ENCODE measurements at regions not wholly inside any gene's neighbourhood (a gene's known extent, or its start where the extent isn't known, plus 50 kb on each side); places are given as distances from the start of the nearest gene placed in this dataset.

DNA sequence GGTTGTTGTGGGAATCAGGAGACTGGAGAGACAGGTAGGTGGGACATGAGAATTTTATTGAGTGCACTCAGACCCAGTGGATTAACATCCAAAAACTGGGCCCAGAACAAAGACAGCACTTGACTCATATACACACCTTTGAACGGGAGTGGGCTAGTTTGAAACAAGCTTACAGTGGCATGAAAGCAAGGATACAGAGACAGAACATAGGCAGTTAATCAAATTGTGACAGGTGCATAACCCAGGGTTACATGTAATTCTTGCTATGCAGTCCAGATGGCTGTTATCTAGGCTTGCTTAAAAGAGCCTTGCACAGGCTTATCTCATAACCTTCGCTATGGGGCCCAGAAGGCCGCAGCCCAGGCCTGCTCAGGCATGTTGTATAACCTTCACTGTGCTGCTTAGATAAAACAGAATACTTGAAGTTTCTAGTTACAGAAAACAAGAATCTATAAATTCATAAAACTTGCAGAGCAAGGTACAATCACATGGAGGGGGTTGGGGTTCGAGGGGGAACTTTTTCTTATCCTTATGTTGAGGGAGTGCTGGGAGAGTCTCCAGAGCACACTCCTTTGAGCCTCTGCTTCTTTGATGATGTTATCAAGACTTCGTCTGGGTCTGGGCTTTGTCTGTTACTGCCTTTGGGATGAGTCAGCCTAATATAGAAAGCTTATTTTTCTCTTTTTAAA, 81.7 kb downstream of the TNFAIP2 start:
- Histone ChIP-seq H4K8ac (ENCODE audit: extremely low read depth, insufficient read depth, low read length) (no peak overlapping the region), H3K4me1 (replicated peaks in 1 of 4; ENCODE audit: control insufficient read depth in 3 of 4, insufficient read depth in 4 of 4, low read length in 3 of 4) (peaks cover 0 to 7% (median 0%) of the 10 kb centered on the region in 4 experiments; a peak in 3 of 7 replicates), H3K79me2 (ENCODE audit: control insufficient read depth in 1 of 2, insufficient read depth in 2 of 2, low read length in 2 of 2) (no peaks in the 10 kb centered on the region), H2BK120ac (replicated peaks; ENCODE audit: low read depth, low read length) (no peak overlapping the region), H3K79me1 (ENCODE audit: low read depth, low read length) (no peaks in the 10 kb centered on the region), H3K4me3 (ENCODE audit: extremely low read depth in 1 of 4, insufficient read depth in 2 of 4, low read depth in 3 of 4, low read length in 4 of 4) (no peak overlapping the region), H4K20me1 (replicated peaks in 1 of 2; ENCODE audit: control insufficient read depth in 1 of 2, insufficient read depth in 2 of 2, low read length in 2 of 2) (no peaks in the 10 kb centered on the region), H3K9ac (replicated peaks in 1 of 4; ENCODE audit: extremely low read depth in 1 of 4, low read depth in 3 of 4, low read length in 3 of 4) (no peak overlapping the region), H4K91ac (replicated peaks; ENCODE audit: insufficient read length, low read length) (no peak overlapping the region), H2BK15ac (ENCODE audit: low read length) (no peak overlapping the region), H3K4ac (replicated peaks; ENCODE audit: insufficient read length, low read depth, low read length) (no peak overlapping the region), H4K5ac (ENCODE audit: insufficient read length, low read depth, low read length) (no peak overlapping the region), H3K27me3 (replicated peaks in 1 of 4; ENCODE audit: control insufficient read depth in 3 of 4, extremely low read depth in 1 of 4, insufficient read depth in 3 of 4, low read length in 3 of 4) (peaks cover 0 to 30% (median 16%) of the 10 kb centered on the region in 4 experiments; a peak in 5 of 7 replicates), H3K9me3 (ENCODE audit: insufficient read depth in 2 of 2, low read depth in 1 of 2, low read length in 1 of 2) (peaks cover 19 to 22% of the 10 kb centered on the region in 2 experiments), H3K27ac (ENCODE audit: low read depth, low read length) (no peak overlapping the region), H2AFZ (ENCODE audit: low read length) (no peak overlapping the region), H2BK12ac (ENCODE audit: low read depth, low read length) (no peak overlapping the region), H2BK5ac (ENCODE audit: low read depth, low read length) (no peak overlapping the region), H3K36me3 (ENCODE audit: control insufficient read depth in 2 of 4, insufficient read depth in 4 of 4, low read length in 3 of 4) (0 out of 8 replicates have a peak, but pooled peaks cover 0 to 2% (median 0%) of the 10 kb centered on the region in 4 experiments), H2BK20ac (ENCODE audit: low read length) (no peak overlapping the region), H2AK5ac (ENCODE audit: low read depth, low read length) (no peak overlapping the region), H3K23ac (ENCODE audit: insufficient read length) (no peak overlapping the region), H3K18ac (ENCODE audit: extremely low read depth, low read length) (no peak overlapping the region), H3K14ac (ENCODE audit: insufficient read length) (no peak overlapping the region), H3K23me2 (ENCODE audit: low read depth, low read length) (peaks cover 7% of the 10 kb centered on the region; the same call in 1 of the 2 replicates), H3K4me2 (ENCODE audit: insufficient read depth in 1 of 2, low read depth in 2 of 2, low read length in 2 of 2) (no peak overlapping the region), H3K56ac (replicated peaks; ENCODE audit: insufficient read length, low read depth, low read length) (no peak overlapping the region)
- TF ChIP-seq EP300 (IDR thresholded peaks at IDR 0.05; ENCODE audit: borderline replicate concordance in 1 of 2, low read depth in 2 of 2, low read length in 2 of 2): peak in 1 of 2 experiments; percentile 77; a peak in 1 of 3 replicates
- 0 out of 2 replicates have a peak, but pooled peaks have one; percentile 42 for TF ChIP-seq KDM1A (IDR thresholded peaks at IDR 0.05; ENCODE audit: borderline replicate concordance, low read length)
- no peak for TF ChIP-seq SAP30 (IDR thresholded peaks at IDR 0.05; ENCODE audit: insufficient read depth, insufficient replicate concordance, low read length)
- DNase-seq (ENCODE audit: low read depth in 1 of 2, low spot score in 2 of 2): no peak
- ChIA-PET CTCF (ENCODE audit: partially characterized antibody) (interaction anchor here (0.6 to 1.7 kb wide), 7 partner anchors 12 to 99 kb away, joined by 3 to 5 read pairs (median 4); no protein-coding TSS in a partner anchor), POLR2A (ENCODE audit: partially characterized antibody) (interaction anchor here (0.6 to 0.7 kb wide), 3 partner anchors 14 to 1842 kb away, joined by 3 to 4 read pairs (median 3); no protein-coding TSS in a partner anchor)
- no peak for FAIRE-seq
- 91% methylated on average over 5 of the region's 5 CpGs; no CpG with 5 or more reads in 1 of the 2 experiments for WGBS, 2 experiments (ENCODE audit: extremely low coverage in 1 of 2, insufficient coverage in 1 of 2, insufficient read length in 1 of 2, insufficient replicate concordance in 2 of 2, low coverage in 1 of 2, low lambda C conversion rate in 2 of 2, missing lambda C conversion rate in 1 of 2)
